Trophoblast cell (in vitro differentiated cells and primary cell): ENCODE measurements at regions not wholly inside any gene's neighbourhood (a gene's known extent, or its start where the extent isn't known, plus 50 kb on each side); places are given as distances from the start of the nearest gene placed in this dataset.

Experiments
- DNase-seq, 2 donors: peaks; one replicate each; pipeline ENCODE4 v3.0.0-alpha.2; 2016
- H2AFZ ChIP-seq: 2 replicates; pipeline ENCODE4 v1.6.1; 2013; ENCODE audit warnings: low read length, moderate library complexity, mild to moderate bottlenecking; ENCODE audit not compliant: insufficient read depth, poor library complexity
- H2AK5ac ChIP-seq: 2 replicates; pipeline ENCODE4 v1.6.1; 2013; ENCODE audit warnings: mild to moderate bottlenecking, low read length
- H2BK120ac ChIP-seq: 2 replicates; pipeline ENCODE4 v1.6.1; 2013; ENCODE audit warnings: low read length, mild to moderate bottlenecking, moderate library complexity; ENCODE audit not compliant: insufficient read depth, poor library complexity
- H2BK12ac ChIP-seq: 2 replicates; pipeline ENCODE4 v1.6.1; 2013; ENCODE audit warnings: mild to moderate bottlenecking, low read length, moderate library complexity
- H2BK5ac ChIP-seq: 2 replicates; pipeline ENCODE4 v1.6.1; 2013; ENCODE audit warnings: low read length, low read depth, moderate library complexity, mild to moderate bottlenecking; ENCODE audit not compliant: poor library complexity
- H3K14ac ChIP-seq: 2 replicates; pipeline ENCODE4 v1.6.1; 2013; ENCODE audit warnings: mild to moderate bottlenecking, low read length
- H3K18ac ChIP-seq: 2 replicates; pipeline ENCODE4 v1.6.1; 2013; ENCODE audit warnings: mild to moderate bottlenecking, low read length
- H3K23ac ChIP-seq: 2 replicates; pipeline ENCODE4 v1.6.1; 2013; ENCODE audit warnings: low read length
- H3K27ac ChIP-seq: 2 replicates; pipeline ENCODE4 v1.5.1; 2013; ENCODE audit warnings: low read depth, mild to moderate bottlenecking, inconsistent platforms, low read length, moderate library complexity
- H3K27me3 ChIP-seq: 2 replicates; pipeline ENCODE4 v1.6.1; 2013; ENCODE audit warnings: inconsistent platforms, mild to moderate bottlenecking, low read length, moderate library complexity; ENCODE audit not compliant: insufficient read depth
- H3K36me3 ChIP-seq, 2 experiments: 1 replicate in 1 of 2; 2 replicates in 1 of 2; pipeline ENCODE4 v1.6.1; 2013; ENCODE audit warnings: low read length in 2 of 2, mild to moderate bottlenecking in 2 of 2, moderate library complexity in 1 of 2; ENCODE audit not compliant: insufficient read depth in 2 of 2, control insufficient read depth in 1 of 2
- H3K4ac ChIP-seq: 2 replicates; pipeline ENCODE4 v1.6.1; 2013; ENCODE audit warnings: low read depth, mild to moderate bottlenecking, low read length, moderate library complexity
- H3K4me1 ChIP-seq, 2 experiments: 1 replicate in 1 of 2; 2 replicates in 1 of 2; pipeline ENCODE4 v1.6.1; 2013; ENCODE audit warnings: low read length in 2 of 2, mild to moderate bottlenecking in 2 of 2, moderate library complexity in 1 of 2; ENCODE audit not compliant: insufficient read depth in 2 of 2, control insufficient read depth in 1 of 2
- H3K4me2 ChIP-seq: 2 replicates; pipeline ENCODE4 v1.6.1; 2013; ENCODE audit warnings: inconsistent platforms, mild to moderate bottlenecking, low read length, moderate library complexity
- H3K4me3 ChIP-seq: 2 replicates; pipeline ENCODE4 v1.5.1; 2013; ENCODE audit warnings: mild to moderate bottlenecking, low read depth, low read length, inconsistent platforms
- H3K79me1 ChIP-seq: one replicate; pipeline ENCODE4 v1.6.1; 2013; ENCODE audit warnings: low read length
- H3K79me2 ChIP-seq: 2 replicates; pipeline ENCODE4 v1.6.1; 2013; ENCODE audit warnings: low read length, mild to moderate bottlenecking; ENCODE audit not compliant: control insufficient read depth, insufficient read depth, poor library complexity
- H3K9ac ChIP-seq: 2 replicates; pipeline ENCODE4 v1.6.1; 2013; ENCODE audit warnings: mild to moderate bottlenecking, low read length
- H3K9me3 ChIP-seq: 2 replicates; pipeline ENCODE4 v1.6.1; 2013; ENCODE audit warnings: low read depth, mild to moderate bottlenecking, control low read depth, inconsistent platforms, low read length; ENCODE audit not compliant: insufficient read depth
- H4K12ac ChIP-seq: 2 replicates; pipeline ENCODE4 v1.6.1; 2013; ENCODE audit warnings: low read depth, mild to moderate bottlenecking, low read length, moderate library complexity
- H4K8ac ChIP-seq: 2 replicates; pipeline ENCODE4 v1.6.1; 2013; ENCODE audit warnings: low read depth, mild to moderate bottlenecking, low read length, moderate library complexity
- H4K91ac ChIP-seq: one replicate; pipeline ENCODE4 v1.6.1; 2013; ENCODE audit warnings: low read depth, mild to moderate bottlenecking, low read length, moderate library complexity
- WGBS: extraction: QIAGEN DNeasy Blood & Tissue Kit; methylation state at CpG from one replicate; pipeline ENCODE4 v1.1.7; 2013; ENCODE audit warnings: missing lambda C conversion rate; ENCODE audit not compliant: insufficient read length, insufficient coverage; ENCODE audit errors: extremely low coverage; 5-methylcytosine and 5-hydroxymethylcytosine counted together

- no peaks in the 10 kb centered on the region for H3K36me3 ChIP-seq
- H4K91ac ChIP-seq = no peak overlapping the region
- no peak overlapping the region for H3K14ac ChIP-seq
- no peak overlapping the region for H2BK12ac ChIP-seq
- H3K9ac ChIP-seq = no peak overlapping the region
- no peak overlapping the region for H4K8ac ChIP-seq
- no peak overlapping the region for H3K18ac ChIP-seq
- no peak overlapping the region for H2AK5ac ChIP-seq
- no peak overlapping the region for H3K4me3 ChIP-seq
- no peaks in the 10 kb centered on the region for H3K79me1 ChIP-seq
- DNase-seq = no peak
- H2BK120ac ChIP-seq = no peak overlapping the region
- H3K4me1 ChIP-seq = no peaks in the 10 kb centered on the region
- no peaks in the 10 kb centered on the region for H3K79me2 ChIP-seq
- no peak overlapping the region for H2BK5ac ChIP-seq
- H3K23ac ChIP-seq = no peak overlapping the region
- H3K27me3 ChIP-seq = no peaks in the 10 kb centered on the region
- no peak overlapping the region for H4K12ac ChIP-seq
- H3K4me2 ChIP-seq = no peak overlapping the region
- no peak overlapping the region for H2AFZ ChIP-seq
- no peak overlapping the region for H3K4ac ChIP-seq
- H3K27ac ChIP-seq = no peak overlapping the region
- WGBS = no CpG with 5 or more reads among the region's 12 CpGs
- peaks cover 6% of the 10 kb centered on the region for H3K9me3 ChIP-seq
Measured at GRCh38 chr2:3038636-3039035, 339.0 kb downstream of the EIPR1 start.

- Histone ChIP-seq H3K79me2 (no peaks in the 10 kb centered on the region), H3K4me1 (no peaks in the 10 kb centered on the region), H2AFZ (no peak overlapping the region), H2BK120ac (no peak overlapping the region), H2BK5ac (no peak overlapping the region), H2BK12ac (no peak overlapping the region), H4K12ac (no peak overlapping the region), H3K18ac (no peak overlapping the region), H4K91ac (no peak overlapping the region), H4K8ac (no peak overlapping the region), H3K23ac (no peak overlapping the region), H3K4ac (no peak overlapping the region), H3K14ac (no peak overlapping the region), H3K9ac (no peak overlapping the region), H2AK5ac (no peak overlapping the region), H3K36me3 (no peaks in the 10 kb centered on the region), H3K4me3 (no peak overlapping the region), H3K27ac (no peak overlapping the region), H3K27me3 (no peaks in the 10 kb centered on the region), H3K79me1 (no peaks in the 10 kb centered on the region), H3K4me2 (no peak overlapping the region), H3K9me3 (peaks cover 6% of the 10 kb centered on the region)
- WGBS = no CpG with 5 or more reads among the region's 29 CpGs
- peak in 1 of 2 donors; percentile 12 for DNase-seq
Measured at GRCh38 chr2:3037196-3038194, 340.1 kb downstream of the EIPR1 start.

GRCh38 chr2:3036432-3037125 lies 341.0 kb downstream of the EIPR1 start:
- no peaks in the 10 kb centered on the region for H3K79me1 ChIP-seq
- no peak overlapping the region for H3K4me2 ChIP-seq
- WGBS = no CpG with 5 or more reads among the region's 18 CpGs
- H4K91ac ChIP-seq = no peak overlapping the region
- H3K18ac ChIP-seq = no peak overlapping the region
- no peak overlapping the region for H3K23ac ChIP-seq
- H2AFZ ChIP-seq = no peak overlapping the region
- no peak for DNase-seq
- H2BK5ac ChIP-seq = no peak overlapping the region
- H3K14ac ChIP-seq = no peak overlapping the region
- H3K9me3 ChIP-seq = peaks cover 6% of the 10 kb centered on the region
- no peak overlapping the region for H4K8ac ChIP-seq
- H3K27me3 ChIP-seq = no peaks in the 10 kb centered on the region
- no peak overlapping the region for H2BK120ac ChIP-seq
- H2BK12ac ChIP-seq = no peak overlapping the region
- no peaks in the 10 kb centered on the region for H3K79me2 ChIP-seq
- H3K9ac ChIP-seq = no peak overlapping the region
- no peak overlapping the region for H3K4ac ChIP-seq
- H4K12ac ChIP-seq = no peak overlapping the region
- no peak overlapping the region for H3K27ac ChIP-seq
- H3K4me3 ChIP-seq = no peak overlapping the region
- no peaks in the 10 kb centered on the region for H3K4me1 ChIP-seq
- H2AK5ac ChIP-seq = no peak overlapping the region
- no peaks in the 10 kb centered on the region for H3K36me3 ChIP-seq

- Histone ChIP-seq H4K8ac (no peak overlapping the region), H3K4ac (no peak overlapping the region), H2BK5ac (no peak overlapping the region), H2BK12ac (no peak overlapping the region), H3K4me1 (no peaks in the 10 kb centered on the region), H3K14ac (no peak overlapping the region), H2BK120ac (no peak overlapping the region), H3K27me3 (no peaks in the 10 kb centered on the region), H3K18ac (no peak overlapping the region), H4K91ac (no peak overlapping the region), H3K9me3 (peaks cover 6% of the 10 kb centered on the region), H4K12ac (no peak overlapping the region), H3K4me2 (no peak overlapping the region), H3K79me2 (no peaks in the 10 kb centered on the region), H3K9ac (no peak overlapping the region), H3K23ac (no peak overlapping the region), H3K79me1 (no peaks in the 10 kb centered on the region), H3K27ac (no peak overlapping the region), H2AK5ac (no peak overlapping the region), H3K4me3 (no peak overlapping the region), H2AFZ (no peak overlapping the region), H3K36me3 (no peaks in the 10 kb centered on the region)
- WGBS = no CpG with 5 or more reads among the region's 21 CpGs
- no peak for DNase-seq
Measured at GRCh38 chr2:3035385-3036050, 342.1 kb downstream of the EIPR1 start.
